Tibial artery (tissue), 4 donors: ENCODE measurements at regions not wholly inside any gene's neighbourhood (a gene's known extent, or its start where the extent isn't known, plus 50 kb on each side); places are given as distances from the start of the nearest gene placed in this dataset.

Source experiments
- DNase-seq, 2 donors: peaks; one replicate each; pipeline ENCODE4 v3.0.0-alpha.2; 2019
- H3K27ac ChIP-seq, 2 donors: fragments of 200-600 bp; sonication (generic) in 1 of 2; 1 replicate in 1 of 2; 2 replicates in 1 of 2; pipeline ENCODE4 v1.5.1; 2018 to 2019; ENCODE audit warnings: mild to moderate bottlenecking in 1 of 2
- H3K27me3 ChIP-seq, 2 donors: fragments of 200-600 bp; sonication (generic) in 1 of 2; one replicate each; pipeline versions ENCODE4 v1.5.1 to v1.6.0; 2016 to 2019
- H3K36me3 ChIP-seq, 3 donors: fragments of 200-600 bp; sonication (generic) in 2 of 3; one replicate each; pipeline ENCODE4 v1.5.1; 2016 to 2019; ENCODE audit warnings: mild to moderate bottlenecking in 2 of 3
- H3K4me1 ChIP-seq, 4 donors: fragments of 200-600 bp; sonication (generic) in 2 of 4; 1 replicate in 3 of 4; 2 replicates in 1 of 4; pipeline ENCODE4 v1.5.1; 2016 to 2019
- H3K4me3 ChIP-seq, 2 donors: fragments of 200-600 bp; sonication (generic) in 1 of 2; 1 replicate in 1 of 2; 2 replicates in 1 of 2; pipeline ENCODE4 v1.5.1; 2018 to 2019; ENCODE audit warnings: mild to moderate bottlenecking in 2 of 2
- H3K9me3 ChIP-seq, 3 donors: fragments of 200-600 bp; sonication (generic) in 1 of 3; one replicate each; pipeline ENCODE4 v1.5.1; 2016 to 2019
- CTCF ChIP-seq, 2 experiments: fragments of 200-600 bp in 1 of 2; fragments of 450-650 bp in 1 of 2; IDR thresholded peaks; one replicate each; pipeline ENCODE4 v1.5.1; 2017 to 2019; ENCODE audit warnings: antibody characterized with exemption in 2 of 2, mild to moderate bottlenecking in 1 of 2, moderate library complexity in 1 of 2
- intact Hi-C: fragments of 100-400 bp; cut with DNase I; formaldehyde crosslinking; loops from one replicate; pipeline ENCODE4 v1.15.0; 2023; ENCODE audit warnings: low total_unique reads

GRCh38 chr12:127636882-127637281 is 630.1 kb upstream of the TMEM132C start:
- H3K4me3 ChIP-seq = no peak overlapping the region
- H3K9me3 ChIP-seq = no peaks in the 10 kb centered on the region
- no peak overlapping the region for H3K27ac ChIP-seq
- DNase-seq = no peak
- no peak for TF ChIP-seq CTCF (IDR thresholded peaks at IDR 0.05)
- H3K27me3 ChIP-seq = peaks cover 0 to 3% of the 10 kb centered on the region in 2 donors
- H3K36me3 ChIP-seq = no peaks in the 10 kb centered on the region
- peaks cover 0 to 12% (median 4%) of the 10 kb centered on the region in 4 donors for H3K4me1 ChIP-seq
- intact Hi-C loops = no loop called here

GRCh38 chr12:127640181-127640886 is 626.6 kb upstream of the TMEM132C start:
- peak overlapping the region; percentile 32 to 41 for H3K27ac ChIP-seq

GRCh38 chr12:127642208-127642607 is 624.8 kb upstream of the TMEM132C start:
- Histone ChIP-seq H3K4me3 (no peak overlapping the region), H3K27me3 (no peaks in the 10 kb centered on the region), H3K4me1 (peaks cover 0 to 12% (median 4%) of the 10 kb centered on the region in 4 donors), H3K9me3 (no peaks in the 10 kb centered on the region), H3K36me3 (no peaks in the 10 kb centered on the region), H3K27ac (no peak overlapping the region)
- no peak for TF ChIP-seq CTCF (IDR thresholded peaks at IDR 0.05)
- no peak for DNase-seq
- intact Hi-C loops = no loop called here

More at GRCh38 chr12:127640181-127640886, 626.6 kb upstream of the TMEM132C start:
- DNase-seq = peak; percentile 55 to 75
- intact Hi-C loops = no loop called here
- no peak for TF ChIP-seq CTCF (IDR thresholded peaks at IDR 0.05)
- no peaks in the 10 kb centered on the region for H3K36me3 ChIP-seq
- peaks cover 0 to 12% (median 4%) of the 10 kb centered on the region in 4 donors for H3K4me1 ChIP-seq
- H3K4me3 ChIP-seq = no peak overlapping the region
- H3K27me3 ChIP-seq = no peaks in the 10 kb centered on the region
- H3K9me3 ChIP-seq = no peaks in the 10 kb centered on the region

GRCh38 chr12:127648321-127648720 is 618.6 kb upstream of the TMEM132C start:
- no peak for TF ChIP-seq CTCF (IDR thresholded peaks at IDR 0.05)
- intact Hi-C loops = no loop called here
- H3K27me3 ChIP-seq = no peaks in the 10 kb centered on the region
- no peak for DNase-seq
- H3K9me3 ChIP-seq = no peaks in the 10 kb centered on the region
- no peak overlapping the region for H3K27ac ChIP-seq
- H3K4me3 ChIP-seq = no peak overlapping the region
- no peaks in the 10 kb centered on the region for H3K36me3 ChIP-seq
- H3K4me1 ChIP-seq = no peaks in the 10 kb centered on the region

- TF ChIP-seq CTCF (IDR thresholded peaks at IDR 0.05) = no peak
These were observed 617.0 kb upstream of the TMEM132C start for GRCh38 chr12:127649961-127650360.

More at GRCh38 chr12:127649961-127650360, 617.0 kb upstream of the TMEM132C start:
- Histone ChIP-seq H3K9me3 (no peaks in the 10 kb centered on the region), H3K27ac (no peak overlapping the region), H3K4me3 (no peak overlapping the region), H3K27me3 (no peaks in the 10 kb centered on the region), H3K36me3 (no peaks in the 10 kb centered on the region), H3K4me1 (no peaks in the 10 kb centered on the region)
- intact Hi-C loops = no loop called here
- DNase-seq = no peak
